ENCODE measurements at regions not wholly inside any gene's neighbourhood (a gene's known extent, or its start where the extent isn't known, plus 50 kb on each side); places are given as distances from the start of the nearest gene placed in this dataset.
"Not testable (repeated sequence)": the region's sequence is repeated elsewhere in the genome, so short reads cannot be mapped to it uniquely, and the experiment has no call there.

DNA sequence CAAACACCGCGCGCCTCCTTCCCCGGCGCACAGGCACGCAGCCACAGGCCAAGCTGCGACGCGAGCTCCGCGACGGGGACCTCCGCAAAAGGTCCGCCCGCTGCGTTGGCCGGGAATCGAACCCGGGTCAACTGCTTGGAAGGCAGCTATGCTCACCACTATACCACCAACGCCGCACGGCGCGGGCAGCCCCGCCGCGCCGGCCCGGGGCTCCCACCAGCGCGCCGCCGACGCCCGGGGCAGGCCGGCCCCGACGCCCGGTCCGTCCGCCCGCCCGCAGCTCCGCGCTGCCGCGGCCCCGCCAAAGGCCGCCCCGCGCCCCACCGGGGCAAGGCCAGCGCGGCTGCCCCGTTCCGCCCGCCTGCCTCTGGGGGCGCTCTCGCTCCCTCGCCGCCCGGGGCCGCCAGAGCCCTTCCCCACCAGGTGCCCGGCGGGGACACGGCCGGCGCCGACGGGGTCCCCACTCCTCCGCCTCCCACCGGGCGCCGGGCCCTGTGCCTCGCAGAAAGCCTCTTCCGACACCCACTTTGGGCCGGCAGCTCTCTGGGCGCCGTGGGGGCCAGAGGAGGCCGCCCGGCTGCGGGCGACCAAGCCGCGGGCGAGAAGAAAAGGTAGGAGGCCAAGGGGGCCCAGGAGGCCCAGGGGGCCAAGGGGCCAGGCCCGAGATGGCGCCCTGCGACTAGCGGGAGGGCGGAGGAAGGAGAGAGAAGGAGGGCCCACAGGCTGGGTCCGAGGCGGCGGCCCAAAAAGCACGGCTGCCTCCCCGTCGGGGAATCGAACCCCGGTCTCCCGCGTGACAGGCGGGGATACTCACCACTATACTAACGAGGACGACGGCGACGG lies 50.2 kb upstream of the FCGR2A start:
- DNase-seq (ENCODE audit: low read depth in 3 of 3) = not testable (repeated sequence)

DNA sequence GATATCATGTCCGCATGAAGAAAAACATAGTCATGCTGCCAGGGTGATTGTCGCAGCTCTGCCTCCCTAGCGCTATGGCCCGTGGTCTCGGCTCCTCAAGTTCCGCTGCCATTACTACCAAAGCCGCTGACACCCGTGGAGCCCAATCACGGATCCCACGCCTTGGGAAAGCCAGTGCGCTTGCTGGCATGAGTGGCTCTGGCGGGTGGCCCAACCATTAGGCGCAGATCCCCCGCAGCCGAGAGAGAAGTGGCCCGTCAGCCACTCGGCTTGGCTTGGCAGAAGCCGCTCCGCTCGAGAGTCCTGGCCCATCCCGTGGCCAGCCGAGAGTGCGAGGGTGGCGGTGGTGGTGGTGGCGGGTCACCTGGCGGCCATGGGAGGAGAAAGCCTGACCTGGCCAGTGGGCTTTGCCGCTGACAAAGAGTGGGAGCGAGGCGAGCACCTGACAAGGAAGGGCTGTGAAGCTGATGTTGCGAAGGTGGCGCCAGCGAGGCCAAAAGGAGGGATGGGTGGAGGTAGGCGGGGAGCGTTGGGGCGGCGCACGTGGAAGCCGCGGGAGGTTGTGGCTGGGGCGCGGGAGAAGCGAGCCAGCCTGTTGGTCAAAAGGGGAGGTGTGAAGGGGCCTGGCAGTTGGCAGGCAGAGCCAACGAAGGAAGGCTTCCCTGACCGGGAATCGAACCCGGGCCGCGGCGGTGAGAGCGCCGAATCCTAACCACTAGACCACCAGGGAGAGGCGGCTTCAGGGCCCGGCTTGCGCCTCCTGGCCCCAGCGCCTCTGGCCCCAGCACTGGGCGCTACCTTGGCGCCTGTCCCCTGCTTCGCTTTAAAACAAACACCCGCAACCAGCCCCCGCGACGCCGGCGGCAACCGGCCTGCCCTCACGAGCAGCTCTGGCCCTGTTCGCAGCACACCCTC lies 51.0 kb upstream of the FCGR2A start:
- DNase-seq (ENCODE audit: low read depth in 3 of 3) = not testable (repeated sequence)

GRCh38 chr1:161451698-161452348 lies 53.4 kb upstream of the FCGR2A start:
- not testable (repeated sequence) for DNase-seq (ENCODE audit: low read depth in 3 of 3)

- not testable (repeated sequence) for DNase-seq (ENCODE audit: low read depth in 3 of 3)
These were observed 57.4 kb upstream of the FCGR2A start for GRCh38 chr1:161447760-161448332.

DNA sequence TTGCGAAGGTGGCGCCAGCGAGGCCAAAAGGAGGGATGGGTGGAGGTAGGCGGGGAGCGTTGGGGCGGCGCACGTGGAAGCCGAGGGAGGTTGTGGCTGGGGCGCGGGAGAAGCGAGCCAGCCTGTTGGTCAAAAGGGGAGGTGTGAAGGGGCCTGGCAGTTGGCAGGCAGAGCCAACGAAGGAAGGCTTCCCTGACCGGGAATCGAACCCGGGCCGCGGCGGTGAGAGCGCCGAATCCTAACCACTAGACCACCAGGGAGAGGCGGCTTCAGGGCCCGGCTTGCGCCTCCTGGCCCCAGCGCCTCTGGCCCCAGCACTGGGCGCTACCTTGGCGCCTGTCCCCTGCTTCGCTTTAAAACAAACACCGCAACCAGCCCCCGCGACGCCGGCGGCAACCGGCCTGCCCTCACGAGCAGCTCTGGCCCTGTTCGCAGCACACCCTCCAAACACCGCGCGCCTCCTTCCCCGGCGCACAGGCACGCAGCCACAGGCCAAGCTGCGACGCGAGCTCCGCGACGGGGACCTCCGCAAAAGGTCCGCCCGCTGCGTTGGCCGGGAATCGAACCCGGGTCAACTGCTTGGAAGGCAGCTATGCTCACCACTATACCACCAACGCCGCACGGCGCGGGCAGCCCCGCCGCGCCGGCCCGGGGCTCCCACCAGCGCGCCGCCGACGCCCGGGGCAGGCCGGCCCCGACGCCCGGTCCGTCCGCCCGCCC lies 58.1 kb upstream of the FCGR2A start:
- DNase-seq (ENCODE audit: low read depth in 3 of 3) = not testable (repeated sequence)

DNA sequence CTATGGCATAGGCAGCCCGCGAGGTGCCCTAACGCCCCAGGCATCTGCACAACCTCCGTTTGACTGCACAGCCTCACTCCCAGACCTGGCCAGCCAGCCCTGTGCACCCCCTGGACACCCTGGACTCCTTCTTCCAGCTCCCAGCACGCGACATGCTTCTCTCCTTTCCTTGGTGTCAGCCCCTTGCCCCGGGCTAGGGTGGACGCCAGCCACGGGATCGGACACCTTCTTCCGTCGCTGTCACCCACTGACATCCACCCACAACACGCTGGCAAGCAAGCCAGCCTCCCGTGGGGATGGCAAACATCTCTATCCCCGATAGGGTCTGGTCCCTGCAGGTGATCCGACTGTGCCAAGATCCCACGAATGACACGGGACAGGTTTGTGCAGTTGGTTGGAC lies 60.5 kb upstream of the FCGR2A start:
- not testable (repeated sequence) for DNase-seq (ENCODE audit: low read depth in 3 of 3)

DNA sequence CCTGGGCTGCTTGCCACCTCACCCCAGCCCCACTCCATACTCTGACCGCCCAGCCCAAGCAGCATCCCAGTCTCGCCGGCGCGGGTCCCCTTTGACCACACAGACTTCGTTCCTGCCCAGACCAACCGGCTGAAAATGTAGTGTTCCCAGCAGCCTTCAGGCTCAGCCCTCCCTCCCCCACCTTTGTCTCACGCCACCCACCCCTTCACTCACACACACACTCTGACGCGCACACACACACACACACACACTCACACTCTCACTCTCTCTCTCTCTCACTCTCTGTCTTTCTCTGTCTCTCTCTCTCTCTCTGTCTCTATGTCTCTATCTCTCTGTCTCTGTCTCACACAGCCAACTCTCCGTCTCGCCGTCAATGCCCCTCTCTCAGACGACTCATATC lies 61.0 kb upstream of the FCGR2A start:
- not testable (repeated sequence) for DNase-seq (ENCODE audit: low read depth in 3 of 3)

GRCh38 chr1:161440312-161440894 lies 64.9 kb upstream of the FCGR2A start:
- DNase-seq (ENCODE audit: low read depth in 3 of 3) = peak; percentile 27 to 66 (median 49)

DNA sequence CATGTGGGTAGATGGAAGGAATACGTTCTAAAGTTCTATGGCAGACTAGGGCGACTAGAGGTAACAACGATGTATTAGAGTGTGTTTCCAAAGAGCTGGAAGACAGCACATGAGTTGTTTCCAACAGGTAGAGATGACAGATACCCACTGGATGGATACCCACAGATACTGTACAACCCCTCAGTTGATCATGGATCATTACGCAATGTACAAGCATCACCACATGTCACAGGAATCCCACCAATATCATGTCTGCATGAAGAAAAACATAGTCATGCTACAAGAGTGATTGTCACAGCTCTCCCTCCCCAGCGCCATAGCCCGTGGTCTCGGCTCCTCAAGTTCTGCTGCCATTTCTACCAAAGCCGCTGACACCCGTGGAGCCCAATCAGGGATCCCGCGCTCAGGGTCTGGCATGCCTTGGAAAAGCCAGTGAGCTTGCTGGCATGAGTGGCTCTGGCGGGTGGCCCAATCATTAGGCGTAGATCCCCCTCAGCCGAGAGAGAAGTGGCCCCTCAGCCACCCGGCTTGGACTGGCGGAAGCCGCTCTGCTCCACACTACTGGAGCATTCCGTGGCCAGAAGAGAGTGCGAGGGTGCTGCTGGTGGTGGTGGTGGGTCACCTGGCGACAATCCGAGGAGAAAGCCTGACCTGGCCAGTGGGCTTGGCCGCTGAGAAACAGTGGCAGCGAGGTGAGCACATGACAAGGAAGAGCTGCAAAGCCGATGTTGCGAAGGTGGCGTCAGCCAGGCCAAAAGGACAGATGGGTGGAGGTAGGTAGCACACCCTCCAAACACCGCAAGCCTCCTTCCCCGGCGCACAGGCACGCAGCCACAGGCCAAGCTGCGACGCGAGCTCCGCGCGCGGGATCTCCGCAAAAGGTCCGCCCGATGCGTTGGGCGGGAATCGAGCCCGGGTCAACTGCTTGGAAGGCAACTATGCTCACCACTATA lies 65.7 kb upstream of the FCGR2A start:
- peak in 1 of 3 donors; percentile 36 for DNase-seq (ENCODE audit: low read depth in 3 of 3)

DNA sequence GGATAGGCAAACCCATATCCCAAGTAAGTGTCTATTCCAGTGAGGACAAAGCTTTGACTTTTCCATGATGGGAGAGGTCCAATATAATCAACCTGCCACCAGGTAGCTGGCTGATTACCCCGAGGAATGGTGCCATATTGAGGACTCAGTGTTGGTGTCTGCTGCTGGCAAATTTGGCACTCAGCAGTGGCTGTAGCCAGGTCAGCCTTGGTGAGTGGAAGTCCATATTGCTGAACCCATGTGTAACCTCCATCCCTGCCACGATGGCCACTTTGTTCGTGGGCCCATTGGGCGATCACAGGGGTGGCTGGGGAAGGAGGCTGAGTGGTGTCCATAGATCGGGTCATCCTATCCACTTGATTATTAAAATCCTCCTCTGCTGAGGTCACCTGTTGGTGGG lies 65.5 kb upstream of the CFAP126 start:
- not testable (repeated sequence) for DNase-seq (ENCODE audit: low read depth in 3 of 3)

DNA sequence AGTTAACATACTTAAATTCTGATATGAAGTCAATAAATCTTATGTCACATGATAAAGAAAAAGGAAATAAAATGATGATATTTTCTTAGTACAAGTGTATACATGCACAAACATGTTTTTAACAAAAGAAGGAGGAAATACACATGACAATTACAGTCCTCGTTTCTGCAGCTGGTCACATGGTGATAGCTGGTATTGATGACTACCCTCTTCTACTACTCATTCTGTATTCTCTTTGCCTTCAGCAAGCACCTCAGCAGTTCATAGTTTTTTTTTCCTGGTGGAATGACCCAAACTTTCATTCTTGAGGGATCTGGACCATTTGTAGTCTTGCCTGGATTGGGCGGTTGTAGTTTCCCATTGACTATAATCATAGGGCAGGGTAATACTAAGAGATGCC lies 64.4 kb upstream of the CFAP126 start:
- no peak for DNase-seq (ENCODE audit: low read depth in 3 of 3)

GRCh38 chr1:161427733-161428516 lies 60.2 kb upstream of the CFAP126 start:
- DNase-seq (ENCODE audit: low read depth in 3 of 3) = peak in 2 of 3 donors; percentile 21 to 27

- DNase-seq (ENCODE audit: low read depth in 3 of 3) = not testable (repeated sequence)
These were observed 55.2 kb upstream of the CFAP126 start for GRCh38 chr1:161422914-161423313.

GRCh38 chr1:161421456-161421855 lies 53.8 kb upstream of the CFAP126 start:
- DNase-seq (ENCODE audit: low read depth in 3 of 3) = no peak

DNA sequence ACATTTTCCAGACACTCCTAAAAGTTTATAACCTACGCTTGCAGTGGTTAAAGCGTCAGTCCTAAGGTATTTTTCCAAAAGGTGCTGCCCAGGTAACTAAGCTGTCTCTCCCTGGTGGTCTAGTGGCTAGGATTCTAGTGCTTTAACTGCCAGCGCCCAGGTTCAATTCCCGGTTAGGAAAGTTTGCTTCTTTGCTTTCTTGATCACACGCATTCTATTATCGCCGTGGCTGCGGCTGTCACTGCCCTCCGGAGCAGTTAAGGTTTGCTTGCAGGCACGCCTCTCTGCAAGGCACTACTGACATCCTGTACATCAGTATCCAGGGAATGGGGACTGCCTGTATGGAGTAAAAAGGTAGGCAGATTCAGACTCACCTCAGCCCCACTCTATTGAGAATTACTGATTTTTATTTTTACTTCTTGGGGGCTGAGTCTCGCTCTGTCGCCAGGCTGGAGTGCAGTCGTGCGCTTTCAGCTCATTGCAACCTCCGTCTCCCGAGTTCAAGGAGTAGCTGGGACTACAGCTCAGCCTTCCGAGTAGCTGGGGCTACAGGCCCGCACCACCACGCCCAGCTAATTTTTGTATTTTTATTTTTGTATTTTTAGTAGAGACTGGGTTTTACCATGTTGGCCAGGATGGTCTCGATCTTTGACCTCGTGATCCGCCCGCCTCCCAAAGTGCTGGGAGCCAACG lies 53.2 kb upstream of the CFAP126 start:
- DNase-seq (ENCODE audit: low read depth in 3 of 3) = no peak

GRCh38 chr1:161417536-161417935 lies 49.9 kb upstream of the CFAP126 start:
- not testable (repeated sequence) for DNase-seq (ENCODE audit: low read depth in 3 of 3)
